ENCODE measurements at regions not wholly inside any gene's neighbourhood (a gene's known extent, or its start where the extent isn't known, plus 50 kb on each side); places are given as distances from the start of the nearest gene placed in this dataset.

GRCh38 chr5:105803431-105803830 is 1867.3 kb downstream of the EFNA5 start:
- TF ChIP-seq CTCF (IDR thresholded peaks at IDR 0.05) (no peak), EZH2 (IDR thresholded peaks at IDR 0.05; ENCODE audit: borderline replicate concordance, insufficient read depth, low read depth, low read length, poor library complexity, severe bottlenecking) (no peak)
